ENCODE measurements at regions not wholly inside any gene's neighbourhood (a gene's known extent, or its start where the extent isn't known, plus 50 kb on each side); places are given as distances from the start of the nearest gene placed in this dataset.

DNA sequence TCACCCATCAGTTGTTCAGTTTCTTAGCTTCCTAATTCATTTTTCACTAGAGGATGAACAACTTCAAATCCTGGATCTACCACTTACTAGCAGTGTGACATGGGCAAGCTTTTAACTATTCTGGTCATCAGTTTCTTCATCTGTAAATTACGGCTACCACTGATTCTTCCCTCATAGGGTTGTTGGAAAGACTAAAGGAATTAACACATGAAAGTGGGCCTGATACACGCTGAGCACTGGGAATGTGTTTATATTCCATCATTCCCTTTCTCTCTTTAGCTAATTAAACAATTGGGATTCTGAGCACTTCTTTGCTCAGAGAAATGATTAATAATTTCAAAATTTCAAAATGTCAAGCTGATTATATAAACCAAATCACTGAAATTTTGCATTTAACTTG is 862.3 kb upstream of the GCFC2 start:
- no peak for DNase-seq

DNA sequence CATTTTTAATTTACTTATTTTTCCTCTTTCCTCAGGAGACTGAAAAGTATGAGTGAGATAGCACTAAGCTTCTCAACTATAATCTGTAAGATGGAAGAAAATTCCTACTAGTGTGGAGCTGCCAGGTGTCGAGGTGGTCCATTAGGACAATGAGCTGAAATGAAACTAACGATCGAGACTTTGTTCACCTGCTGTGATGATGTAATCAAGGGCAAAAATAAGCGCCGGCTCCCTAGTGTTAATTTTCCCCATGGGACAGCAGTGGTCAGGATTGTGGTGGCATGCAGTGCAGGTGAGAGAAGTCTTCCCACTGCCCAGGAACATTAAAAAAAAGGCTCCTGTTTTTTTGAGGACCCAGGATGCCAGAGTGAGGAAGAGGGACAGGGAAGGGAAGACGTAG is 859.1 kb upstream of the GCFC2 start:
- DNase-seq, result no peak

DNA sequence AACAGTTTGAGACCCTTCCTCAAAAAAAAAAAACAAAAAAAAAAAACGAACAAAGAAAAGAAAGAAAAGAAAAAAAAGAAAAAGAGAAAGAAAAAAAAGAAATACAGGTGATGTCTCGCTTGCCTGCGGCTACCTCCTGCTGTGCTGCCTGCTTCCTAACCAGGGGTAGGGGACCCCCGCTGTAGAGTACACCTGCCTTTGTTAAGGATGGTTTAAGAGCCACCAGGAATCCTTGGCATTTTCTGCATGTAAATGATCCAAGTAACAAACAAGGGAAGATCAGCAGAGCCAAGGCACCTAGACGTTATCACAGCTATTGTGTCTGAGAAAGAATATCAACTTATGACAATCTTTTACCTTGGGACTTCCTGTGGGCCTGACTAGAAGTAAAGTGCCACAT is 856.8 kb upstream of the GCFC2 start:
- DNase-seq, result no peak

DNA sequence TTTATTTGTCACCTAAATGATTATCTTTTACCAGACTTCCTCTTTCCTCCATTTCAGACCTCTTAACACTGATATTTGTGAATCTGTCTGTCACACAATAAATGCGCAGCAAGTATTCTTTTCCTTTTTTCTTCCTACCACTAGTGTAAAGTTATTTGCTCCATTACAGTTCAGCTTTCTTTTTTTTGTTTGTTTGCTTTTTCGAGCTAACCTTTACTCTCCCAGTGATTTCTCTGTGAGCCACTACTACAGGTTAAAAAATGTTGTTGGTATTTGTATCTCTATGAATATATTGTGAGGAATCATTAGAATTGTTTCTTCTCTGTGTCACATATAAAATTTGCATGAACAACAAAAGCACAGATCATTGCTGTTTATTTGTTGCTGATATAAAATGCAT is 854.0 kb upstream of the GCFC2 start:
- DNase-seq, result no peak

DNA sequence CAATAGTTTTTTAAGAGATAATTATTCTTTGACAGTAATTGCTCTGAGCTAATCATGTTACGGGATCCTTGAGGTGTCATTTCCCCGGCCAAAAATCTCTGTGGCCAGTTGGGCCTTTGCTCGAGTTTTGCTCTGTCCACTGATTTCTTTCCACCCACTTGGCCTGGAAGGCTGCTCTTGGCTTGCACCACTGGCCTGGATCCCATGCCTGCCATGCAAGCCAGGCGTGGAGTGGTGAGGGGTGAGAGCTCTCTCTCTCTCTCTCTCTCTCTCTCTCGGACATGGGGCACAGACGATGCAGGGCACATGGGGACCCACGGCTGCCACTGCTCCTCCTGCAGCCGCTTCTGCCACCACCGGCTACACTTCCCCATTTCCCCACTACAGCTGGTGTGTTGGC is 853.0 kb upstream of the GCFC2 start:
- DNase-seq, result no peak

DNA sequence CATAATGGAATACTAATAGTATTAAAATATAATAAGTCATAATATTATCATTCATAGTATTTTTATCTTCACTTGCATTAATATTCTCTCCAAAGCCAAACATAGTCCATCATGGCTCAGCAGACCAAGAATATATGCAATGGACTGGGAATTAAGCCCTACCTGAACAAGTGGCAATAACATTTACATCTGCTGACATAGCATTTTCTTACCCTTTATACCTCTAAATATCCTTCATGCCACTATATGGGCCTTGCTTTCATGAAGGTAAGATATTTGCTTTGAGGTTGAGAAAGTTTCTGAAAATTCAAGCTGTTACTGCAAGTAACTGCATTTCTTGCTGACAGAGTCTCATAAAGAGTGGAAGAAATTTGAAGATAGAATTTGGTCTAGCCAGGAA is 847.4 kb upstream of the GCFC2 start:
- no peak for DNase-seq

DNA sequence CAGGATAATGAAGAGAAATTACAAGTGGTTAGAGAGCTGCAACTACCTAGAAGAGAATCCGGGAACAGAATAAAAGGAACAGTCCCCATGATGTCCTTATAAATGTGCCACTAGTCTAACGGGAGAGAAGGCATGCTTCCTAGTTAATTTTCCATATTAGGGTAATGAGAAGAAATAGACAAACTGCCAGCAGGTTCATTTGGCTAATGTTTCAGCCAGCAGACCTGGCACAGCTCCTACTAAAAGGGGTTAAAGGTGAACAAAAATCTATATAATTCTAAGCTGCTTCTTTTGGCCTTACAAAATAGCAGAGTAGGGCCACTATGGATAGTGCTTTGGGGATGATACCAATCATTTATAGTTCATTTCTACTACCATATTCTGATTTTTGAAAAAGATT is 845.3 kb upstream of the GCFC2 start:
- no peak for DNase-seq

DNA sequence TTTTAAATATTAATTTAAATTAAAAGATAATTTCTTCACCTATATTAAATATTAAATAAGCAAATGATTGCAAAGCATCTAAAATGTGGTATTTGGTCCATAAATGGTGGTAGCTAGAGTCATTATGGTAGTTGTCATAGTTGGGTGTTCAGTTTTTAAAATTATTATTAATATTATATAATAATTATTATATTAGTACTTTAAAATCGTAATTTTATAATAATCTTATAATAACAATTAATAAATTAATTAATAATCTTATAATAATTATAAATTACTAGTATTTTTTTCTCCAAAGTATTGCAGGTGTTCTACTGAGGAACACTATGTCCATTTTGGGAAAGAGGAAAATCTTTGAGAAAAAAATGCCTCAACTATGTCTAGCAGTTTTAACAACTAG is 835.5 kb upstream of the GCFC2 start:
- no peak for DNase-seq

DNA sequence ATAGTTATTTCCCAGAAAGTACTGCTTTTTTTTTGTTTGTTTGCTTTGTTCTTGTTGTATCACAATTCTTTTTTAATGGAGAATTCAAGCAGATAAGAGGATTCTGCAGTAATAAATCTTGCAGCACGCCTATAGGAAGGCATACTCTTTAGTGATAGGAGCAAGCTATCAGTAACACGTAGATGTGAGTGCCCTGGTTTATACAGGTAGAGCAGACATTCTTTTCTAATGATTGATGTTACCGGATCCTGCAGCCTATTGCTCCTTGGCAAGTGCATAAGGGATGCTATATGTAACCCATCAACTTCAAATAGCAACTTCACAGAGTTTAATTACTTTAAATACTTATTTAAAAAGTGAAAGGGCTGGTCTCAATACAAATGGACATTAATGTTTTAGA is 834.2 kb upstream of the GCFC2 start:
- DNase-seq, result no peak

DNA sequence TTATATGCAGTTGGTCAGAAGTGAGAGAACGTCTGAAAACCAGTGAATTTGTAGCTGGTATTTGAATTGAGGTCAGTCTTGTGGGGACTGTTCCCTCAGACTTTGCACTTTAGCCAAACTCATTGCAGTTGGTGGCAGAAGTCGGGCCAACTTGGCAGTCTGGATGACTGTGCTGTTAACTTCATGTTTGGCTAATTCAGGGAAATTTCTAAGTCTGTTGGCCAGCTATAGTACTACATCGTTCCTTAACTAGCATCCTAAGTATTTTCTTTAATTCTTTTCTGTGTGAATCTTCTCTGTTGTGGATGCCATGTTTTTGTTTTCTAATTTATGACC is 806.8 kb upstream of the GCFC2 start:
- DNase-seq, result no peak

DNA sequence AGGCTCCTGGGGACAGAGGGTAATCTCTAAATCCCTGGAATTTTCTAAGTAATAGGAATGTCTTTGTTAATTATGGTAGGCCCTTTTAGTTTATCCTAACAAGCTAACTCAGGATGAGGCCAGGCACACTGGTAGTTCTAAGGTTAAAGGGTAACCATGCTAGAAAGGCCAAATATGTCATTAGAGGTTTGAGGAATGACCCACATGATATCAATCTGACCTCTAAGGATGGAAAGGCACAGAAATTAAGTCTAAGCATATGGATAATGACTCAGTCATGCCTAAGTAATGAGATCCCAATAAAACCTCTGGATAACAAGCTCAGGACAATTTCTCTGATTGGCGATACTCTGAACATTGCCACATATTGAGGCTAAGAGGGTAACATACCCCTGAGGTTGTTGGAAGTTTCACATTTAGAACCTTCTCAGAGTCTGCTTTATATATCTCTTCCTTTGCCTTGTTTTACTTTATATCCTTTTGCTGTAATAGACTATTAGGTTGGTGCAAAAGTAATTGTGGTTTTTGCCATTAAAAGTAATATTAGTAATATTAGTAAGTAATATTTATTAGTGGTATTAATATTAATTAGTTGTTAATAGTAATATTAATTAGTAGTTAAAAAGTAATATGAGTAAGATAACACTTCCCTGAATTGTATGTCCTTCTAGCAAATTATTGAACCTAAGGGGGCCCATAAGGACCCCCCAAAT is 806.3 kb upstream of the GCFC2 start:
- no peak for DNase-seq

DNA sequence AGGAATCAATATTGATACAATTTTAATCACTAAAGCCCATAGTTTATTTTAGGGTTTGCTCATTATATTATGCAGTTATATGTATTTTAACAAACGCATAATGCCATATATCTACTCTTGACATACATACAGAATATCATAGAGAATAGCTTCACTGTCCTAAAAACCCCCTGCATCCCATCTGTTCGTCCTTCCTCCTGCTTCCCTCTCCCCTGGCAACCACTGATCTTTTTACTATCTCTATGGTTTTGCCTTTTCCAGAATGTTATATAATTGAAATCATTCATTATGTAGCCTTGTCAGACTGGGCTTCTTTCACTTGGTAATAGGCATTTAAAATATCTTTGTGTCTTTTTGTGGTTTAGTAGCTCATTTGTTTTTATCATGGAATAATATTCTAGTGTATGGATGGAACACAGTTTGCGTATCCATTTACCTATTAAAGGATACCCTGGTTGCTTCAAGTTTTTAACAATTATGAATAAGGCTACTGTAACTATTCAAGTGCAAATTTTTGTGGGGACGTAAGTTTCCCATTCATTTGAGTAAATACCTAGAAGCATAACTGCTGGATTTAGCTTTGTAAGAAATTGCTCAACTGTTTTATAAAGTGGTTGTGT is 801.6 kb upstream of the GCFC2 start:
- DNase-seq, result no peak

DNA sequence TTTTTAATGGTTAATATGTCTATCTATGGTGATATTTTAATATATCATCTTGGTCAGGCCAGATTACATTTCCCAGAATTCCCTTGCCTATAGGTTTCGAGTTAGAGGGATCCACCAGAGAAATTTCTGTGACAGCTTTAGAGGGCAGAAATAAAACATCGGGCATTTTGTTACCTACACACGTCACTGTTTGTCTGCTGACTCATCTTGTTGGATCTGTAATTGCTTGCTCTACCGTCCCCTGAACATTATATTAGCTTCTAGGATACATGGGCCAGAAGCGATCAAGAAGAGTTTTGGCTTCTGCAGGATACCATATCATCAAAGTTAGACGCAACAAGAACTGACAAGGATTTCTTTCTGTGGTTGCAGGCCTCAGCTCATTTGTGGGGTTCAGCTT is 795.8 kb upstream of the GCFC2 start:
- no peak for DNase-seq

DNA sequence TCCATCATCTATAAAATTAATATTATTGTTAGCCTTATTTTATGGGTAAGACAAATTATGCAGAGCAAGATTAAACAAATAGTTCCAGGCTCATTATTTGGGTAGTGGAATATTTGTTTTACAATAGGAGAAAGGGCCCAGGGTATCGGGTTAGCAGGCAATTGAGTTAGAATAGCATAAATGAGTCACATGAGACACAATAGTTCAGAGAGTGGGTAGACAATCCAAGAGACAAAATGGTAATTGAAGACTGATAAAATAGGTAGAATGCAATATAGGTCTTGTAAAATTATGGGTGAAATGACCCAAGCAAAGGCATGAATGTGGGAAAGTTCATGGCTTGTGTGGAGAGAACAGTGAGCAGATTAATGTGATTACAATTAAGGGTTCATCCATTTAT is 790.9 kb upstream of the GCFC2 start:
- DNase-seq, result no peak

DNA sequence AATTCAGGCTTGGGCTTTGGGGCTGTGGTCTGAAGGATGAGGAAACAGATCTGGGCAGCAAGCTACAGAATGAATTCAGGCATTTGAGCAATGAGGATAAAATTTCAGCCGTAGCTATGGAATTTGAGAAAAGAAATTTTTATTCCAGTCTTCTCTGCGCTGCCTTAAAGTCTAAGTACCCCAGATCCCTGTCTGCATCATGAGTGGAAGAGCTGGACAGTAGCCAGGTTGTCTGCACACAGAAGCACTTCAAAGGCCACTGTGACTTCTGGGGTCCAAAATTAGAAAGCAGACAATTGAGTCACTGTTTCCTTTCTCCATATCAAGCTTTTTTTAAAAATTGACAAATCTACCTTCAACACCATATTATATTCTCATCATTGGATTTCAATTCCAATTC is 787.6 kb upstream of the GCFC2 start:
- no peak for DNase-seq

DNA sequence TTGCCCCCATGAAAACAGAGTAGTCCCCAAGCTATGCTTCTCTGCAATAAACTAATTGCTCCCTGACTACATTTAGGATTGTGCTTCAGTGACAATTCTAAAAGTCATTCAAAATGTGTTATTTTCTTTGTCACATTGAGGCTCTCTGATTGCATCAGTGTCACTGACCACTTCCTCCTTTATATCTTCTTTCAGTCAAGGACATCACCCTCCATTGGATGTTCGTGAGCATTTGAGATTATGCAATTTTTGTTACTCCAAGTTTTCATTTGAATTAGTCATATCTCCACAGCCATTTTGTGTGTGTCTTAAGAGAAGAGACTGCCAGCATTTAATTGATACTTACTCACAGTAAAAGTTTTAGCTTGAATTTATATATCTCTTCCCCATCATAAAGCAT is 780.8 kb upstream of the GCFC2 start:
- no peak for DNase-seq

DNA sequence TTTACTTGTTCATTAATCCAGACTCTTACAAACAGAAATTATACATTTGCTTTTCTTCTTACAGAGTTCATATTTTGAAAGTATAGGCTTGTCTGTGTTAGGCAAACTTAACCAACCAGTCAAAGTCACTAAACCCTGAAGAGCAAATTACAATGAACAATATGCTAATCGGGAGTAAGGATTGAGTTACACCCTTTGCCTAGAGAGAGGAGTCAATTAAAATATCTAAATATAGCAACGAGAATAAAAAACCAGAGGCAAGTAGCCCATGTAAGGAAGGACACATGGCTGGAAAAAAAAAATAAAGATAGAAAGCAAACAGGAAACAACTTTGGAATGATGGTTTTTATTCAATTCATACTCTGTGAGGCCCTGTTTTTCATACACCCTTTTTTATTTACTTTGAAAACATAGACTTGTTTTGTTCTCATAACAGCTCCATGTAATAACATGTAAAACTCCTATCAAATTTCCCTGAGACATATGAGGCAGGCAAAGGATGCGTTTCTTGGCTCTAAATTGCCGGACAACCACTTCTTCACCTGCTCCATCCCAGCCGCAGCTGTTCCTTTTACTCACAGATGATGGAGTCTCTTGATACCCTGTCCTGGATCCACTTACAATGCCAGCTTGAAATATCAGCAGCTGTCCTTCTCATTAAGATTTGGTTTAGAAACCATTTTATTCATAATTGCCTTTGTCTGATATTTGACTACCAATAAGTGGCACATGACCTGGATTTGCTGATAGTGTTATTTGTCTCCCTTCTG is 767.7 kb upstream of the GCFC2 start:
- DNase-seq, result no peak

DNA sequence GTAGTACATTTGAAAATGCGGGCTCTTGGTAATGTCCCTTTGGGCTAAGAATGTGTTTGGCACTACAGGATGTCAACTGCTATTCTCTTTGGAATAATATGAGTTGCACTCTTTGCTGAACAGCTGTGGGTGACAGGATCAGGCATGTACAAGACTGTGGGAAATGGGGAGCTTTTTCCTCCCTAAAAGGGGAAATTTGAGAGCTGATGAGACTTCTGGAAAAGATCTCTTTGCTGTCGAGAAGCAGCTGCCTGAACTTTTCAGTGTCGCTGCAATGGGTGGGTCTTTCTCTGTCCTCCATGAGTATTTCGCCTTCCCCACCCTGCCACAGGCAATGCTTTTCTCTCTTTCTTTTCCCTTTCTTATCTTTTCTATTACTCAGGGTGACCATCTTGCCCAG is 762.2 kb upstream of the GCFC2 start:
- DNase-seq, result no peak

DNA sequence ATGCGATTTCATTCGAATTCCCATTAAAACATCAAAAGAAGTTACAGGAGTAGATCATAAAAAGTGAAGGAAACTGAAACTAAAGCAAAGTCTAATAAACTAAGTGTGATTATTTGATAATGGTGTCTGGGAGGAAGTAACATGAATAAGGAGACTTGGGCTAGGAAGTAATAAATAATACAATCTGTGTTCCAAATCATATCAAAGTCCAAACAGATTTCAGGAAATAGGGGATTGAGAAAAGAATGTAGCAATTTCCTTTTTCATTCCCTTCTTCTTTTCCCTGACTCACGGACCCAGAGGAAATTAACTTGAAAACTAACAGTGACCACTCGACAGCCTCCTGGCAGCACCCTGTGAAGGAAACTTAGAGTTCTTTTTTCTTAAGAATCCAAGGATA is 758.4 kb upstream of the GCFC2 start:
- DNase-seq, result no peak

DNA sequence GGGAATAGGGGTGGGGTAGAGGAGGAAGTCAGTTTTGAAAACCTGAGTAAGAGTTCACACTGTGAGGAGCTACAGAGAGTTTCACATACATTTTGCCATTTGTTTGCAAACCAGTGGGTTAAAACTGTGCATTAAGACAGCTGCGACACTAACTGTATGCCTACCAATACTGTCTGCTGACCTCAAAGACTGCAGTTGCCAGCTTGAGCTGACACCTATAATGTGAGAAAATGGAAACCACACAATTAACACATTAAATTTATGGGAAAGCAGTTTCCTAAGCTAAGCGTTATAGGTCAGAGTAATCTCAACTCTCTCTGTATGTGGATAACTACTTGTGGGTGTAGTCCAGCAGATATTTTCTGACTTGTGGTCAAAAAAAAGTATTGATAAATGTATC is 756.6 kb upstream of the GCFC2 start:
- no peak for DNase-seq

DNA sequence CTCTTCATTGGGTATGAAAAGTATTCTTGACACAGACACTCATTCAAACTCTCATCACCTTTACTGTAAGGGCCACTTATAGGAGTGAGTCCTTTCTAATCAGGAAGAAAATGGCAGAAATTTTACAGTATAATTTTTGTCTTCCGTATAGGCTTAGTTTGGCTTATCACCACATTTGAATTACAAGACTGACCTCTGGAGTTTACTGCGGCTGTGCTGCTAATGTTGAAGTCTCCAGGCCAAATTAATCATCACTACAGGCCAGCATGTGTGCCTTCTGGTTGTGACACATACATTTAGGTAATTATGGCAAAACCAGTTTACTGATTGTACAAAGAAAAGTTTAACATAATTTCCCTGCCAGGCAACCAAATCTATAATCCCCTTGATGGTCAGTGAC is 753.6 kb upstream of the GCFC2 start:
- no peak for DNase-seq

DNA sequence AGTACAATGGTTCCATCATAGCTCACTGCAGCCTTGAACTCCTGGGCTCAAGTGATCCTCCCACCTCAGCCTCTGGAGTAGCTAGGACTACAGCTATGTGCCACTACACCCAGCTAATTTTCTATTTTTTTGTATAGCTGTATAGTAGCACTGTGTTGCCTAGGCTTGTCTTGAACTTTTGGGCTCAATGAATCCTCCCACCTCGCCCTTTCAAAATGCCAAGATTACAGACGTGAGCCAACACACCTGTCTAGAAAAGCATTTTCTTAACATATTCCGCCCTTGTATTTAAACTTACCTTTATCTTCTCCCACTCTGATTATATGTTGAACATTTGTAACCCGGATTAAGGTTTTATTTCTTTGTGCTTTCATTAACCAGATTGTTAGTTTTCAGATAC is 750.7 kb upstream of the GCFC2 start:
- DNase-seq, result no peak

DNA sequence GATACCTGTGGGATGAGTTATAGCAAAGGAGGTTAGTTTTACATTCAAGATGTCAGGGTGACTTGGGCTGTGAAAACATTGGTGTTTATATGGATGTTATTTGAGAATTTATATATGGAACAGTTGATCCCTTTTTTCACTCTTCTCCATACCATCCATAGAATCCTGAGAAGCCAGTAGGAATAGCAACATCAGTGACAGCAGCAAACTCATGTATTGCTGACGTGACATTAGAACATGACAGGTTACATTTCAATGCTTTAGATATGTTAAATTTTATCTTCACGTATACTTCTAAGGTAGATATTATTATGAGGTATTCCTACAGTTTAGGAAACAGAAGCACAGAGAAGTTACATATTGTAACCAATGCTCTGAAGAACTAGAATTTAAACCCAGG is 745.2 kb upstream of the GCFC2 start:
- DNase-seq, result no peak

DNA sequence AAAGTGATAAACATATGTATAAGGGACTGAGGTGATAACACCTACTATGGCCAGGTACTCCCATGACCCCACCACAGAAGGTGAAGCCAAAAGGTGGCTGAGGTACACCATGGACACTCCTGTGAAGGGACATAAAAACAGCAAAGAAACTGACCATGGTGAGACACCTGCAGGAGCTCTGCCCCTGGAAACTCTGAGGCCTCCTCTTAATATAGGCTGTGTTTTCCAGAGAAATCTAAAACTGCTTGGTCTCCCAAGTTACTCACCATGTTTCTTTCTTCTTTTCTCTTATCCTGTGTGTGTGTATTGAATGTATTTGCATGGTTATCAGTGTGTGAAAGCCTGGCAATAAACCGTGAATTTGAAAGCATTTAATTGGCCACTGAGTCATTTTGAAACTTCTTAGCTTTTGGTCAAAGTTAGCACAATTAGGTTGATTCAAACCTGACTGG is 739.3 kb upstream of the GCFC2 start:
- no peak for DNase-seq

DNA sequence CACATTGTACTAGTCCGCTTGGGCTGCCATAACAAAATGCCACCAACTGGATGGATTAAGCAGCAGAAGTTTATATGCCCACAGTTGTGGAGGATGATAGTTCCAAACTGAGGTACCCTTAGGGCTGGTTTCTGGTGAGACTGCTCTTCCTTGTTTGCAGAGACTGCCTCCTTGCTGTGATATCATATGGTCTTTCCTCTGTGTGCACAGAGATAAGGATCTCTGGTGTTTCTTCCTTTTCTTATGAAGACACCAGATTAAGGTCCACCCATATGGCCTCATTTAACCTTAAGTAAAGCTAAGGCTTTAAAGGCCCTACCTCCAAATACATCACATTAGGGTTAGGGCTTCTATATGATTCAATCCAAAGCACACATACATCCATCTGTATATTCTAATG is 738.2 kb upstream of the GCFC2 start:
- DNase-seq, result no peak
